Lower leg skin (tissue), 3 donors: ENCODE measurements at regions not wholly inside any gene's neighbourhood (a gene's known extent, or its start where the extent isn't known, plus 50 kb on each side); places are given as distances from the start of the nearest gene placed in this dataset.

Source experiments
- POLR2A ChIP-seq, 2 donors: fragments of 450-650 bp; IDR thresholded peaks; one replicate each; pipeline ENCODE4 v1.6.1; 2016 to 2017; ENCODE audit warnings: antibody characterized with exemption in 2 of 2, mild to moderate bottlenecking in 1 of 2, moderate library complexity in 1 of 2
- TF ChIP-seq, protein P1 (sequence below), 3 donors: fragments of 450-650 bp; IDR thresholded peaks; one replicate each; pipeline ENCODE4 v1.5.1; 2016; ENCODE audit warnings: antibody characterized with exemption in 3 of 3, mild to moderate bottlenecking in 3 of 3, moderate library complexity in 2 of 3

DNA sequence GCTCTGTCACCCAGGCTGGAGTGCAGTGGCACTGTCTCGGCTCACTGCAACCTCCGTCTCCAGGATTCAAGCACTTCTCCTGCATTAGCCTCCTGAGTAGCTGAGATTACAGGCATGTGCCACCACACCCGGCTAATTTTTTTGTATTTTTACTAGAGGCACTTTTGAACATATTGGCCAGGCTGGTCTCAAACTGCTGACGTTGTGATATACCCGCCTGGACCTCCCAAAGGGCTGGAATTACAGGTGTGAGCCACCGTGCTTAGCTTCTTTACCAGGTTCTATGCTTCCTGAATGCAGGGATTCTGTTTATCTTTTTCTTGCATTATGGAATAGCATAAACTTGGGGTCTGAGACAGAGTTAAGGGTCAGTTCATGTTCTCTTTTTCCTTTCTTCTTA lies 317.9 kb upstream of the RBFOX1 start:
- TF ChIP-seq, protein P1, sequence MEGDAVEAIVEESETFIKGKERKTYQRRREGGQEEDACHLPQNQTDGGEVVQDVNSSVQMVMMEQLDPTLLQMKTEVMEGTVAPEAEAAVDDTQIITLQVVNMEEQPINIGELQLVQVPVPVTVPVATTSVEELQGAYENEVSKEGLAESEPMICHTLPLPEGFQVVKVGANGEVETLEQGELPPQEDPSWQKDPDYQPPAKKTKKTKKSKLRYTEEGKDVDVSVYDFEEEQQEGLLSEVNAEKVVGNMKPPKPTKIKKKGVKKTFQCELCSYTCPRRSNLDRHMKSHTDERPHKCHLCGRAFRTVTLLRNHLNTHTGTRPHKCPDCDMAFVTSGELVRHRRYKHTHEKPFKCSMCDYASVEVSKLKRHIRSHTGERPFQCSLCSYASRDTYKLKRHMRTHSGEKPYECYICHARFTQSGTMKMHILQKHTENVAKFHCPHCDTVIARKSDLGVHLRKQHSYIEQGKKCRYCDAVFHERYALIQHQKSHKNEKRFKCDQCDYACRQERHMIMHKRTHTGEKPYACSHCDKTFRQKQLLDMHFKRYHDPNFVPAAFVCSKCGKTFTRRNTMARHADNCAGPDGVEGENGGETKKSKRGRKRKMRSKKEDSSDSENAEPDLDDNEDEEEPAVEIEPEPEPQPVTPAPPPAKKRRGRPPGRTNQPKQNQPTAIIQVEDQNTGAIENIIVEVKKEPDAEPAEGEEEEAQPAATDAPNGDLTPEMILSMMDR (IDR thresholded peaks at IDR 0.05): no peak
- TF ChIP-seq POLR2A (IDR thresholded peaks at IDR 0.05): no peak
